Neural progenitor cell (in vitro differentiated cells): ENCODE measurements at regions not wholly inside any gene's neighbourhood (a gene's known extent, or its start where the extent isn't known, plus 50 kb on each side); places are given as distances from the start of the nearest gene placed in this dataset.

Experiments
- DNase-seq: peaks from one replicate; pipeline ENCODE4 v3.0.0-alpha.2; 2016; ENCODE audit warnings: low spot score
- H2AFZ ChIP-seq: fragments of 200-600 bp; sonication (generic); replicated peaks from 2 replicates; pipeline ENCODE4 v1.6.1; 2016; ENCODE audit warnings: antibody characterized with exemption
- H3F3A ChIP-seq: fragments of 200-600 bp; sonication (generic); 2 replicates; pipeline ENCODE4 v1.6.1; 2016; ENCODE audit warnings: antibody characterized with exemption, low read depth
- H3K27ac ChIP-seq: fragments of 200-600 bp; sonication (generic); 2 replicates; pipeline ENCODE4 v1.5.1; 2016; ENCODE audit warnings: mild to moderate bottlenecking
- H3K27me3 ChIP-seq: fragments of 200-600 bp; sonication (generic); 2 replicates; pipeline ENCODE4 v1.6.1; 2016; ENCODE audit warnings: mild to moderate bottlenecking, moderate library complexity
- H3K36me3 ChIP-seq: fragments of 200-600 bp; sonication (generic); 2 replicates; pipeline ENCODE4 v1.5.1; 2016
- H3K4me1 ChIP-seq: fragments of 200-600 bp; sonication (generic); 2 replicates; pipeline ENCODE4 v1.6.1; 2016; ENCODE audit warnings: mixed run types
- H3K4me2 ChIP-seq: fragments of 200-600 bp; sonication (generic); 2 replicates; pipeline ENCODE4 v1.6.1; 2016
- H3K4me3 ChIP-seq: fragments of 200-600 bp; sonication (generic); 2 replicates; pipeline ENCODE4 v1.5.1; 2016
- H3K79me2 ChIP-seq: fragments of 200-600 bp; sonication (generic); 2 replicates; pipeline ENCODE4 v1.6.1; 2016; ENCODE audit warnings: low read depth
- H3K9ac ChIP-seq: fragments of 200-600 bp; sonication (generic); 2 replicates; pipeline ENCODE4 v1.6.1; 2016
- H3K9me3 ChIP-seq: fragments of 200-600 bp; sonication (generic); 2 replicates; pipeline ENCODE4 v1.5.1; 2016; ENCODE audit warnings: low read depth
- H4K20me1 ChIP-seq: fragments of 200-600 bp; sonication (generic); 2 replicates; pipeline ENCODE4 v1.6.1; 2016; ENCODE audit warnings: low read depth
- H3K27ac Mint-ChIP-seq: 3 replicates; pipeline ENCODE4 v1.8.0; 2021; ENCODE audit warnings: mixed read lengths
- H3K27me3 Mint-ChIP-seq: 2 replicates; pipeline ENCODE4 v1.8.0; 2022; ENCODE audit warnings: low read depth, mild to moderate bottlenecking, inconsistent platforms, moderate library complexity, mixed read lengths; ENCODE audit not compliant: insufficient read depth
- H3K36me3 Mint-ChIP-seq: 3 replicates; pipeline ENCODE4 v1.8.0; 2021; ENCODE audit warnings: mixed read lengths
- H3K4me1 Mint-ChIP-seq: 3 replicates; pipeline ENCODE4 v1.8.0; 2021; ENCODE audit warnings: mixed read lengths
- H3K4me3 Mint-ChIP-seq: 3 replicates; pipeline ENCODE4 v1.8.0; 2021; ENCODE audit warnings: mild to moderate bottlenecking, moderate library complexity, mixed read lengths
- H3K9me3 Mint-ChIP-seq: 3 replicates; pipeline ENCODE4 v1.8.0; 2020; ENCODE audit warnings: mixed read lengths
- EZH2 ChIP-seq: fragments of 200-600 bp; sonication (generic); IDR thresholded peaks from 2 replicates; pipeline ENCODE4 v1.6.1; 2017; ENCODE audit warnings: antibody characterized with exemption, mild to moderate bottlenecking, moderate library complexity
- EZH2phosphoT487 ChIP-seq: fragments of 200-600 bp; sonication (generic); IDR thresholded peaks from 2 replicates; pipeline ENCODE4 v1.6.1; 2017; ENCODE audit warnings: antibody characterized with exemption
- TF ChIP-seq, protein P1 (sequence below): fragments of 200-600 bp; sonication (generic); IDR thresholded peaks from 2 replicates; pipeline ENCODE4 v1.5.1; 2017; ENCODE audit warnings: antibody characterized with exemption, mild to moderate bottlenecking

DNA sequence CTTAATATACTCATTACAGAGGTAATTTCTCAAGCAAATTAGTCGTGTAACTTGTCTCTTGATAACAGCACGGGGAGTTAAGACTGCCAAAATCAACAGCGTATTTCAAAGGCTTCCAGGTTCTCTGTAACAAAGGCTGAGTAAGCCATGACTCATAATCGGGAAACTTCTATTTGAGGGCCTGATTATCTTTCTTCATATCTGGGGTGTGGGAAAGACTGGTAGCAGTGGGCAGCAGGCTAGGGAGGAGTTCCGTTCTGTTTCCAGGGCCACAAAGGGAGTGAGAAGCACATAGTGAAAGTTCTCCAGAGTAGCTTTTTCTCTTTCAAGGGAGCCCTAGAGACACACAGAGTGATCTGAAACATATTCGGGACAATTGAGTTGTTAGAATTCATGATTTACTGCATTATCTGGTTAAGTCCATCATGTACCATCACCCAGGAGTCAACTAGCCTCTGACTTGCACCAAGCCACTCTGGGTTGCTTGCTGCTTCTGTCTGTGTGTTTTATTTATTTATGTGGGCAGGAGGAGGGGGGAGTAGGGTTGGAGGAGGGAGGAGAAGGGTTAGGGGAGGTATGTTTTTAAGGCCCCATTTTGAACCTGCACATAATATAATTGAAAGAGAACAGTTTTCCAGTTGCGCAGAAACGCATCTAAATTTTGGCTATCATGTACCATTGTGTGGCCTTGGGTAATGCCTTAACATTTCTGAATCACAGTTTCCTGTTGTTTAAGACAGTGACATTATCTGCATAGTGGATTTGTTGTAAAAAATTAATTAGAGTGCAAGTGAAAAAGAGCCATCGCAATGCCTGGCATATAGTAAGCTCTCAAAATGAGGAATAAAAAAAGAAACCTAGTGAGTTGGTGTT, 80.5 kb upstream of the ITPRID2 start:
- Mint-ChIP-seq H3K27me3 (no peaks in the 10 kb centered on the region), H3K4me1 (peaks cover 12% of the 10 kb centered on the region), H3K9me3 (no peaks in the 10 kb centered on the region), H3K36me3 (no peaks in the 10 kb centered on the region), H3K27ac (peak overlapping the region; percentile 89), H3K4me3 (no peak overlapping the region)
- Histone ChIP-seq H3K36me3 (no peaks in the 10 kb centered on the region), H3K4me3 (no peak overlapping the region), H3K27me3 (no peaks in the 10 kb centered on the region), H3K4me1 (no peaks in the 10 kb centered on the region), H3K4me2 (no peak overlapping the region), H3K79me2 (no peaks in the 10 kb centered on the region), H3K9me3 (no peaks in the 10 kb centered on the region), H3F3A (no peaks in the 10 kb centered on the region), H3K27ac (no peak overlapping the region), H2AFZ (peak overlapping the region; percentile 48), H3K9ac (no peak overlapping the region), H4K20me1 (no peaks in the 10 kb centered on the region)
- TF ChIP-seq, protein P1, sequence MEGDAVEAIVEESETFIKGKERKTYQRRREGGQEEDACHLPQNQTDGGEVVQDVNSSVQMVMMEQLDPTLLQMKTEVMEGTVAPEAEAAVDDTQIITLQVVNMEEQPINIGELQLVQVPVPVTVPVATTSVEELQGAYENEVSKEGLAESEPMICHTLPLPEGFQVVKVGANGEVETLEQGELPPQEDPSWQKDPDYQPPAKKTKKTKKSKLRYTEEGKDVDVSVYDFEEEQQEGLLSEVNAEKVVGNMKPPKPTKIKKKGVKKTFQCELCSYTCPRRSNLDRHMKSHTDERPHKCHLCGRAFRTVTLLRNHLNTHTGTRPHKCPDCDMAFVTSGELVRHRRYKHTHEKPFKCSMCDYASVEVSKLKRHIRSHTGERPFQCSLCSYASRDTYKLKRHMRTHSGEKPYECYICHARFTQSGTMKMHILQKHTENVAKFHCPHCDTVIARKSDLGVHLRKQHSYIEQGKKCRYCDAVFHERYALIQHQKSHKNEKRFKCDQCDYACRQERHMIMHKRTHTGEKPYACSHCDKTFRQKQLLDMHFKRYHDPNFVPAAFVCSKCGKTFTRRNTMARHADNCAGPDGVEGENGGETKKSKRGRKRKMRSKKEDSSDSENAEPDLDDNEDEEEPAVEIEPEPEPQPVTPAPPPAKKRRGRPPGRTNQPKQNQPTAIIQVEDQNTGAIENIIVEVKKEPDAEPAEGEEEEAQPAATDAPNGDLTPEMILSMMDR = no peak
- TF ChIP-seq EZH2phosphoT487 (no peak), EZH2 (no peak)
- DNase-seq = no peak

DNA sequence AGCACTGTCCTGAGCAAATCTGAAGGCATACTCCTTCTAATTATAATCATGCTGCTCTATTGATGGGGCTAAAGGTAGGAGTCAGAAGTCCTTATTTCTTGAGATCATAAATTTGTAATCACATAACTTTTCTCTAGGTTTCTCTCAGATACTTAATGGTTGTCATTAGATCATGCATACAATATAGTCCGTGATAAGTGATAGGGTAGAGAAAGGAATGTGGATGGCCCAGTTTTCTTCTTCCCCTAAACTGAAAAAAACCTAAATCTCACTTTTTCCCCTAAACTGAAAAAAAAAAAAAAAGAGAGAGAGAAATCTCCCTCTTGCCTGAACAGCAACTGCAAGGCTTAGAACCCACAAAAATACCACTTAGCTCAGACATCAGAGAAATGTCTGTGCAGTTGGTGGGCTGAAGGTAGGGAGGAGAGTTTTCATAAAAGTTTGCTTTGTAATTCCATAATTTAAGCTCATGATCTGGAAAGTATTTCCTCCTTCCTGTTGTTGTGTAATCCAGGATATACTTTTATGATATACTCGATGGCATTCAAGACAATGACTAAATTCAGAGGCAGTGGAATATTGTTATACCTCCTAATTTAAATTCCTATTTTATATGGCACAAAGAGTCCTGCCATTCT, 79.3 kb upstream of the ITPRID2 start:
- DNase-seq = no peak
- Histone ChIP-seq H3K4me1 (no peaks in the 10 kb centered on the region), H3K27me3 (no peaks in the 10 kb centered on the region), H3K36me3 (no peaks in the 10 kb centered on the region), H3F3A (no peaks in the 10 kb centered on the region), H4K20me1 (no peaks in the 10 kb centered on the region), H3K79me2 (no peaks in the 10 kb centered on the region), H3K9me3 (no peaks in the 10 kb centered on the region), H3K4me3 (no peak overlapping the region), H3K9ac (no peak overlapping the region), H3K4me2 (no peak overlapping the region), H3K27ac (no peak overlapping the region), H2AFZ (no peak overlapping the region)
- Mint-ChIP-seq H3K4me1 (peaks cover 12% of the 10 kb centered on the region), H3K27me3 (no peaks in the 10 kb centered on the region), H3K4me3 (no peak overlapping the region), H3K27ac (peak overlapping the region; percentile 65), H3K36me3 (no peaks in the 10 kb centered on the region), H3K9me3 (no peaks in the 10 kb centered on the region)
- TF ChIP-seq EZH2phosphoT487 (no peak), EZH2 (no peak)
- TF ChIP-seq, protein P1 = no peak

DNA sequence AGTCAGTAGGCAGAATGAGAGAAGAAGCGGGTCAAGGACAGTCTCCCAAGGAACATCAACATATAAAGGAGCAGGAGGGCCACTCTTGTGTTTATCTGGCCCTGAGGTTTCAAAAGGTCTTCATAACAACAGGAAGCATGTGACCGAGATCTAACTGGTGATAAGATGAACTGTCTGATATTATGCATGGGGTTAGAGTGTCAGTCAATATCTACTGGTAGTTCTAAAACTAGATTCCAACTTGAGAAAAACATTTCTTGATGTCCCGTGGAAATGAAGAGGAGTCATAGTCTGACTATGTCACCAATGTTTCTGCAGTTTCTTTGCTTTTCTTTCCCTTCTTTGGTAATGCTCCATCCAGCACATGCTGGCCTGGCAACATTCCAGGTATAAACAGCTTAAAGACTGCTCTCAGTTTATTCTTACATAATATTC, 77.5 kb upstream of the ITPRID2 start:
- Histone ChIP-seq H3K9ac (no peak overlapping the region), H3K4me1 (no peaks in the 10 kb centered on the region), H3K36me3 (no peaks in the 10 kb centered on the region), H3K27ac (no peak overlapping the region), H3K27me3 (no peaks in the 10 kb centered on the region), H3K9me3 (no peaks in the 10 kb centered on the region), H2AFZ (no peak overlapping the region), H3K4me2 (no peak overlapping the region), H4K20me1 (no peaks in the 10 kb centered on the region), H3F3A (no peaks in the 10 kb centered on the region), H3K4me3 (no peak overlapping the region), H3K79me2 (no peaks in the 10 kb centered on the region)
- no peak for DNase-seq
- no peaks in the 10 kb centered on the region for H3K36me3 Mint-ChIP-seq
- no peaks in the 10 kb centered on the region for H3K27me3 Mint-ChIP-seq
- no peak overlapping the region for H3K4me3 Mint-ChIP-seq
- no peaks in the 10 kb centered on the region for H3K9me3 Mint-ChIP-seq
- no peak overlapping the region for H3K27ac Mint-ChIP-seq
- TF ChIP-seq EZH2phosphoT487 (no peak), EZH2 (no peak)
- TF ChIP-seq, protein P1 = no peak
- peaks cover 17% of the 10 kb centered on the region for H3K4me1 Mint-ChIP-seq
